Thyroid gland (tissue), 4 donors: ENCODE measurements at regions not wholly inside any gene's neighbourhood (a gene's known extent, or its start where the extent isn't known, plus 50 kb on each side); places are given as distances from the start of the nearest gene placed in this dataset.

Experiments
- DNase-seq, 2 donors: peaks; one replicate each; pipeline ENCODE4 v3.0.0-alpha.2; 2019
- H3K27ac ChIP-seq, 3 donors: fragments of 200-600 bp; sonication (generic); 1 replicate in 2 of 3; 2 replicates in 1 of 3; pipeline ENCODE4 v1.5.1; 2016 to 2019; ENCODE audit warnings: mild to moderate bottlenecking in 1 of 3, moderate library complexity in 1 of 3
- H3K27me3 ChIP-seq: fragments of 200-600 bp; sonication (generic); one replicate; pipeline ENCODE4 v1.5.1; 2019
- H3K36me3 ChIP-seq, 2 donors: fragments of 200-600 bp; sonication (generic); one replicate each; pipeline ENCODE4 v1.5.1; 2016 to 2019
- H3K4me1 ChIP-seq, 2 donors: fragments of 200-600 bp; sonication (generic); one replicate each; pipeline ENCODE4 v1.5.1; 2017 to 2019
- H3K4me3 ChIP-seq, 3 donors: fragments of 200-600 bp; sonication (generic); replicated peaks in 1 of 3; 1 replicate in 2 of 3; 2 replicates in 1 of 3; pipeline ENCODE4 v1.5.1; 2016; ENCODE audit warnings: mild to moderate bottlenecking in 1 of 3
- H3K9me3 ChIP-seq: fragments of 200-600 bp; sonication (generic); one replicate; pipeline ENCODE4 v1.5.1; 2017
- CTCF ChIP-seq, 6 experiments: fragments of 200-600 bp in 3 of 6; fragments of 450-650 bp in 3 of 6; sonication (generic) in 3 of 6; IDR thresholded peaks; one replicate each; pipeline ENCODE4 v1.5.1; 2016 to 2019; ENCODE audit warnings: antibody characterized with exemption in 6 of 6, mild to moderate bottlenecking in 2 of 6, inconsistent platforms in 1 of 6, moderate library complexity in 1 of 6
- POLR2A ChIP-seq, 2 donors: fragments of 450-650 bp; IDR thresholded peaks; one replicate each; pipeline ENCODE4 v1.6.1; 2017; ENCODE audit warnings: antibody characterized with exemption in 2 of 2, mild to moderate bottlenecking in 2 of 2, moderate library complexity in 1 of 2
- WGBS, 2 donors: methylation state at CpG; one replicate each; pipeline ENCODE4 v1.1.5; 2017; 5-methylcytosine and 5-hydroxymethylcytosine counted together
- intact Hi-C: fragments of 100-400 bp; cut with DNase I; formaldehyde crosslinking; loops from one replicate; pipeline ENCODE4 v1.15.1; 2023

GRCh38 chr5:40278881-40279280 is 400.8 kb upstream of the PTGER4 start:
- 73 to 77% methylated on average over 5 of the region's 5 CpGs for WGBS, 2 donors
- DNase-seq, result no peak
- Histone ChIP-seq H3K4me1 (no peaks in the 10 kb centered on the region), H3K4me3 (no peak overlapping the region), H3K27ac (no peak overlapping the region), H3K36me3 (no peaks in the 10 kb centered on the region), H3K27me3 (no peaks in the 10 kb centered on the region), H3K9me3 (no peaks in the 10 kb centered on the region)
- intact Hi-C loops, result no loop called here
- TF ChIP-seq POLR2A (IDR thresholded peaks at IDR 0.05) (no peak), CTCF (IDR thresholded peaks at IDR 0.05) (no peak)

- TF ChIP-seq CTCF (IDR thresholded peaks at IDR 0.05), result no peak
- TF ChIP-seq POLR2A (IDR thresholded peaks at IDR 0.05), result no peak
- no peak overlapping the region for H3K27ac ChIP-seq
- peaks cover 0 to 2% of the 10 kb centered on the region in 2 donors for H3K4me1 ChIP-seq
- no peaks in the 10 kb centered on the region for H3K36me3 ChIP-seq
- no peaks in the 10 kb centered on the region for H3K9me3 ChIP-seq
- DNase-seq, result no peak
- 92 to 95% methylated on average over 4 of the region's 4 CpGs for WGBS, 2 donors
- H3K4me3 ChIP-seq, result no peak overlapping the region
- intact Hi-C loops, result no loop called here
- H3K27me3 ChIP-seq, result no peaks in the 10 kb centered on the region
Measured at GRCh38 chr5:40277161-40277906, 402.4 kb upstream of the PTGER4 start.

- 75 to 79% methylated on average over 5 of the region's 5 CpGs for WGBS, 2 donors
- H3K27ac ChIP-seq, result no peak overlapping the region
Measured at GRCh38 chr5:40276426-40277102, 403.2 kb upstream of the PTGER4 start.

GRCh38 chr5:40274568-40274967 is 405.1 kb upstream of the PTGER4 start:
- Histone ChIP-seq H3K27ac (no peak overlapping the region), H3K4me3 (no peak overlapping the region), H3K36me3 (no peaks in the 10 kb centered on the region), H3K27me3 (no peaks in the 10 kb centered on the region), H3K4me1 (peaks cover 0 to 6% of the 10 kb centered on the region in 2 donors), H3K9me3 (no peaks in the 10 kb centered on the region)
- DNase-seq, result no peak
- 36 to 65% methylated on average over 1 of the region's 1 CpG for WGBS, 2 donors
- no peak for TF ChIP-seq POLR2A (IDR thresholded peaks at IDR 0.05)
- TF ChIP-seq CTCF (IDR thresholded peaks at IDR 0.05), result no peak
- intact Hi-C loops, result no loop called here

More at GRCh38 chr5:40276426-40277102, 403.2 kb upstream of the PTGER4 start:
- peaks cover 0 to 6% of the 10 kb centered on the region in 2 donors for H3K4me1 ChIP-seq
- H3K9me3 ChIP-seq, result no peaks in the 10 kb centered on the region
- no peaks in the 10 kb centered on the region for H3K36me3 ChIP-seq
- intact Hi-C loops, result no loop called here
- TF ChIP-seq CTCF (IDR thresholded peaks at IDR 0.05) (no peak), POLR2A (IDR thresholded peaks at IDR 0.05) (no peak)
- no peak for DNase-seq
- no peaks in the 10 kb centered on the region for H3K27me3 ChIP-seq
- H3K4me3 ChIP-seq, result no peak overlapping the region

- H3K4me3 ChIP-seq, result no peak overlapping the region
- no peaks in the 10 kb centered on the region for H3K36me3 ChIP-seq
- intact Hi-C loops, result no loop called here
- H3K27ac ChIP-seq, result no peak overlapping the region
- no peak for TF ChIP-seq CTCF (IDR thresholded peaks at IDR 0.05)
- no peak for TF ChIP-seq POLR2A (IDR thresholded peaks at IDR 0.05)
- H3K27me3 ChIP-seq, result no peaks in the 10 kb centered on the region
- 93 to 100% methylated on average over 1 of the region's 1 CpG for WGBS, 2 donors
- peaks cover 0 to 6% of the 10 kb centered on the region in 2 donors for H3K4me1 ChIP-seq
- no peak for DNase-seq
- H3K9me3 ChIP-seq, result no peaks in the 10 kb centered on the region
Measured at GRCh38 chr5:40273936-40274335, 405.8 kb upstream of the PTGER4 start.
